Keratinocyte (primary cell): ENCODE measurements at regions not wholly inside any gene's neighbourhood (a gene's known extent, or its start where the extent isn't known, plus 50 kb on each side); places are given as distances from the start of the nearest gene placed in this dataset.

Source experiments
- DNase-seq: peaks from one replicate; pipeline ENCODE4 v3.0.0-alpha.2; 2011; ENCODE audit warnings: low read depth, missing footprints, low spot score
- FAIRE-seq: peaks from 2 replicates; lab custom pipeline; 2011; peaks lifted over from hg19 to GRCh38; lab: Jason Lieb, UNC
- H2AFZ ChIP-seq: 2 replicates; pipeline ENCODE4 v1.6.0; 2012; ENCODE audit warnings: low read length, control low read depth, inconsistent platforms; ENCODE audit not compliant: control insufficient read depth
- H3K27ac ChIP-seq: 2 replicates; pipeline ENCODE4 v1.5.1; 2011; ENCODE audit warnings: low read length; ENCODE audit not compliant: control insufficient read depth, insufficient read depth
- H3K27me3 ChIP-seq: 3 replicates; pipeline ENCODE4 v1.6.0; 2011; ENCODE audit warnings: low read length; ENCODE audit not compliant: control insufficient read depth, insufficient read depth; ENCODE audit errors: extremely low read depth
- H3K36me3 ChIP-seq, 2 experiments: 2 replicates in 1 of 2; 3 replicates in 1 of 2; pipeline ENCODE4 v1.5.1; 2011; ENCODE audit warnings: low read length in 2 of 2, mild to moderate bottlenecking in 1 of 2; ENCODE audit not compliant: control insufficient read depth in 2 of 2, insufficient read depth in 2 of 2; ENCODE audit errors: extremely low read depth in 1 of 2
- H3K4me1 ChIP-seq: 3 replicates; pipeline ENCODE4 v1.5.1; 2011; ENCODE audit warnings: low read length; ENCODE audit not compliant: control insufficient read depth, insufficient read depth; ENCODE audit errors: extremely low read depth
- H3K4me2 ChIP-seq: 3 replicates; pipeline ENCODE4 v1.6.0; 2011; ENCODE audit warnings: low read depth, low read length; ENCODE audit not compliant: control insufficient read depth, insufficient read depth; ENCODE audit errors: extremely low read depth
- H3K4me3 ChIP-seq, 3 experiments: fragments of 200-600 bp in 1 of 3; sonication (generic) in 1 of 3; 2 replicates in 2 of 3; 3 replicates in 1 of 3; pipeline ENCODE4 v1.5.1; 2011 to 2016; ENCODE audit warnings: low read length in 3 of 3, mild to moderate bottlenecking in 3 of 3, control low read depth in 2 of 3, inconsistent platforms in 1 of 3, low read depth in 1 of 3, mixed read lengths in 1 of 3, mixed run types in 1 of 3, moderate library complexity in 1 of 3; ENCODE audit not compliant: control insufficient read depth in 2 of 3, insufficient read depth in 2 of 3; ENCODE audit errors: extremely low read depth in 1 of 3
- H3K79me2 ChIP-seq: 2 replicates; pipeline ENCODE4 v1.6.0; 2012; ENCODE audit warnings: low read length; ENCODE audit not compliant: control insufficient read depth, insufficient read depth
- H3K9ac ChIP-seq: 3 replicates; pipeline ENCODE4 v1.6.0; 2011; ENCODE audit warnings: low read length; ENCODE audit not compliant: control insufficient read depth, insufficient read depth; ENCODE audit errors: extremely low read depth
- H3K9me1 ChIP-seq: 3 replicates; pipeline ENCODE4 v1.6.0; 2011; ENCODE audit warnings: low read length; ENCODE audit not compliant: control insufficient read depth, insufficient read depth; ENCODE audit errors: extremely low read depth
- H3K9me3 ChIP-seq: 2 replicates; pipeline ENCODE4 v1.5.1; 2012; ENCODE audit warnings: low read depth, low read length; ENCODE audit not compliant: control insufficient read depth
- H4K20me1 ChIP-seq: 3 replicates; pipeline ENCODE4 v1.6.0; 2011; ENCODE audit warnings: low read length; ENCODE audit not compliant: control insufficient read depth, insufficient read depth; ENCODE audit errors: extremely low read depth
- CTCF ChIP-seq, 3 experiments: IDR thresholded peaks in 1 of 3; conservative IDR thresholded peaks in 1 of 3; optimal IDR thresholded peaks in 1 of 3; 2 replicates in 2 of 3; 3 replicates in 1 of 3; pipeline versions ENCODE3 to v1.5.1; 2011; ENCODE audit warnings: low read length in 3 of 3, mild to moderate bottlenecking in 3 of 3, moderate library complexity in 2 of 3, control low read depth in 1 of 3, inconsistent platforms in 1 of 3; ENCODE audit not compliant: insufficient read depth in 2 of 3; ENCODE audit errors: extremely low read depth in 1 of 3
- EZH2 ChIP-seq: IDR thresholded peaks from one replicate; pipeline ENCODE4 v1.6.1; 2012; ENCODE audit warnings: inconsistent platforms, mild to moderate bottlenecking, low read length, moderate library complexity
- dilution Hi-C: fragments of 300-500 bp; cut with MboI; formaldehyde crosslinking; loops from one replicate; pipeline ENCODE4 v1.7.0; 2020; ENCODE audit warnings: low sequenced_read_pairs; ENCODE audit not compliant: extremely low pct_ligation_motif_present

DNA sequence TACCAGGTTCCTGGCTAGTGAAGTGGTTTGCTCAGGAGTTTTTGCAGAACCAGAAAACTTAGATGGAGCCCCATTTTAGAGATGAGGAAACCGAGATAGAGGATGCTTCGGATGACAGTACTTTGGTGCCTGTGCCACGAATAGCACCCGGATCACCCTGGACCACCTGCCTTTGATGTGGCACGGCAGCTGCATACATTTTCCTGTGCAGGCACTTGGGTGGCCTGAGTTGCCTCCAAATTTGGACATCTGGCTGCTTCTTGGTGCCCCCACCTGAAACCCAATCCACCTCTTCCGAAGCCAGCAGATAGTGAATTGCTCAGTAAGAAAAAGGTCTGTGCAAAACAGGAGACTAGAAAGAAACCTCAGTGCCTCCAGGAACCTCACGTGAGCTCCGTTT, 140.6 kb upstream of the ID2 start:
- Histone ChIP-seq H3K9me1 (no peaks in the 10 kb centered on the region), H3K36me3 (no peaks in the 10 kb centered on the region), H3K9me3 (no peaks in the 10 kb centered on the region), H3K4me1 (no peaks in the 10 kb centered on the region), H3K27me3 (no peaks in the 10 kb centered on the region), H3K4me3 (no peak overlapping the region), H4K20me1 (no peaks in the 10 kb centered on the region), H3K79me2 (no peaks in the 10 kb centered on the region), H3K4me2 (no peak overlapping the region), H3K27ac (no peak overlapping the region), H2AFZ (no peak overlapping the region), H3K9ac (no peak overlapping the region)
- DNase-seq (no peak), FAIRE-seq (no peak)
- no peak for TF ChIP-seq EZH2
- no peak for TF ChIP-seq CTCF (optimal IDR thresholded peaks at IDR 0.05 in 1 of 3, IDR thresholded peaks at IDR 0.05 in 1 of 3, conservative IDR thresholded peaks at IDR 0.05 in 1 of 3; ENCODE audit: extremely low read depth in 1 of 3, insufficient read depth in 2 of 3, low read length in 3 of 3)
- dilution Hi-C loops, result no loop called here

DNA sequence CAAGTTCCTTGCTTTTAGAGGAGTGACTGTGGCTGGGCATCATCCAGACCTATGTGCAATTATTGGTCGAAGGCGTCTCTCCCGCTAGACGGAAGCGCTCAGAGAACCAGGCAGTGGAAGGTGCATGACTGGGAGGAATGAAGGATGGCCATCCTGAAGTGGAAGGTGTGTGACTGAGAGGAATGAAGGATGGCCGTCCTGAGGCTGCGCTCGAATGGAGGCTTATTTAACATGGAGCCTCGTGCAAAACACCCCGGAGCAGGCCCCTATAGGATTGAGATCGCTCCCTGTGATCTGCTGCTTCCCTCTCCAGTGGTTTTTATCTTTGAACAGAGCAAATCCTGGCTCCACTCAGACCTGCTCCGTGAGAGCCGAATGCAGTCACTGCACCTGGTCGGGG, 140.2 kb upstream of the ID2 start:
- no peaks in the 10 kb centered on the region for H3K9me1 ChIP-seq
- no peaks in the 10 kb centered on the region for H3K36me3 ChIP-seq
- no peak for FAIRE-seq
- H3K9ac ChIP-seq, result no peak overlapping the region
- dilution Hi-C loops, result no loop called here
- no peak overlapping the region for H3K27ac ChIP-seq
- H2AFZ ChIP-seq, result no peak overlapping the region
- no peaks in the 10 kb centered on the region for H3K79me2 ChIP-seq
- DNase-seq, result no peak
- no peaks in the 10 kb centered on the region for H3K9me3 ChIP-seq
- no peaks in the 10 kb centered on the region for H4K20me1 ChIP-seq
- H3K4me1 ChIP-seq, result no peaks in the 10 kb centered on the region
- no peak overlapping the region for H3K4me3 ChIP-seq
- H3K4me2 ChIP-seq, result no peak overlapping the region
- TF ChIP-seq EZH2 (no peak), CTCF (optimal IDR thresholded peaks at IDR 0.05 in 1 of 3, IDR thresholded peaks at IDR 0.05 in 1 of 3, conservative IDR thresholded peaks at IDR 0.05 in 1 of 3; ENCODE audit: extremely low read depth in 1 of 3, insufficient read depth in 2 of 3, low read length in 3 of 3) (no peak)
- H3K27me3 ChIP-seq, result no peaks in the 10 kb centered on the region
